Muscle layer of colon (tissue), 2 donors: ENCODE measurements at regions not wholly inside any gene's neighbourhood (a gene's known extent, or its start where the extent isn't known, plus 50 kb on each side); places are given as distances from the start of the nearest gene placed in this dataset.

Experiments used
- H3K27ac ChIP-seq: one replicate; pipeline ENCODE4 v1.7.0; 2013; ENCODE audit warnings: low read depth, mild to moderate bottlenecking, low read length, moderate library complexity
- H3K27me3 ChIP-seq, 2 donors: one replicate each; pipeline ENCODE4 v1.7.0; 2013; ENCODE audit warnings: low read length in 2 of 2, mild to moderate bottlenecking in 2 of 2; ENCODE audit not compliant: insufficient read depth in 2 of 2, control insufficient read depth in 1 of 2
- H3K36me3 ChIP-seq: one replicate; pipeline ENCODE4 v1.7.0; 2013; ENCODE audit warnings: mild to moderate bottlenecking, low read length; ENCODE audit not compliant: insufficient read depth
- H3K4me1 ChIP-seq: one replicate; pipeline ENCODE4 v1.7.0; 2013; ENCODE audit warnings: mild to moderate bottlenecking, low read length; ENCODE audit not compliant: insufficient read depth
- H3K4me3 ChIP-seq, 2 donors: one replicate each; pipeline ENCODE4 v1.7.0; 2013; ENCODE audit warnings: low read length in 2 of 2, low read depth in 1 of 2, mild to moderate bottlenecking in 1 of 2, moderate library complexity in 1 of 2
- H3K9ac ChIP-seq: one replicate; pipeline ENCODE4 v1.7.0; 2013; ENCODE audit warnings: low read length
- H3K9me3 ChIP-seq: one replicate; pipeline ENCODE4 v1.7.0; 2013; ENCODE audit warnings: mild to moderate bottlenecking, low read length
- donor health status: abdominal sarcoma.
- donor health status: Adenocarcinoma of cecum.

GRCh38 chr10:7025296-7025695 is 385.5 kb downstream of the SFMBT2 start:
- H3K27ac ChIP-seq: no peak overlapping the region
- no peaks in the 10 kb centered on the region for H3K9me3 ChIP-seq
- H3K4me1 ChIP-seq: no peaks in the 10 kb centered on the region
- no peaks in the 10 kb centered on the region for H3K36me3 ChIP-seq
- no peak overlapping the region for H3K4me3 ChIP-seq
- H3K9ac ChIP-seq: no peak overlapping the region
- H3K27me3 ChIP-seq: no peaks in the 10 kb centered on the region

- no peak overlapping the region for H3K9ac ChIP-seq
- no peaks in the 10 kb centered on the region for H3K4me1 ChIP-seq
- H3K4me3 ChIP-seq: no peak overlapping the region
- no peaks in the 10 kb centered on the region for H3K9me3 ChIP-seq
- no peak overlapping the region for H3K27ac ChIP-seq
- no peaks in the 10 kb centered on the region for H3K27me3 ChIP-seq
- H3K36me3 ChIP-seq: no peaks in the 10 kb centered on the region
Observed at GRCh38 chr10:7015457-7015856, 395.4 kb downstream of the SFMBT2 start.

- Histone ChIP-seq H3K4me3 (no peak overlapping the region), H3K27me3 (no peaks in the 10 kb centered on the region), H3K4me1 (no peaks in the 10 kb centered on the region), H3K27ac (no peak overlapping the region), H3K9ac (no peak overlapping the region), H3K9me3 (no peaks in the 10 kb centered on the region), H3K36me3 (no peaks in the 10 kb centered on the region)
Observed at GRCh38 chr10:7014721-7015120, 396.1 kb downstream of the SFMBT2 start.

GRCh38 chr10:7011994-7012393 is 398.8 kb downstream of the SFMBT2 start:
- no peak overlapping the region for H3K9ac ChIP-seq

GRCh38 chr10:7008645-7009044 is 402.2 kb downstream of the SFMBT2 start:
- Histone ChIP-seq H3K9me3 (no peaks in the 10 kb centered on the region), H3K4me1 (no peaks in the 10 kb centered on the region), H3K4me3 (no peak overlapping the region), H3K36me3 (no peaks in the 10 kb centered on the region), H3K27ac (no peak overlapping the region), H3K27me3 (no peaks in the 10 kb centered on the region), H3K9ac (no peak overlapping the region)

More at GRCh38 chr10:7011994-7012393, 398.8 kb downstream of the SFMBT2 start:
- H3K36me3 ChIP-seq: no peaks in the 10 kb centered on the region
- H3K27ac ChIP-seq: no peak overlapping the region
- no peak overlapping the region for H3K4me3 ChIP-seq
- H3K27me3 ChIP-seq: no peaks in the 10 kb centered on the region
- H3K9me3 ChIP-seq: no peaks in the 10 kb centered on the region
- no peaks in the 10 kb centered on the region for H3K4me1 ChIP-seq

- Histone ChIP-seq H3K9me3 (no peaks in the 10 kb centered on the region), H3K4me3 (no peak overlapping the region)
Observed at GRCh38 chr10:7007600-7008190, 403.1 kb downstream of the SFMBT2 start.

GRCh38 chr10:7006566-7006965 is 404.3 kb downstream of the SFMBT2 start:
- no peaks in the 10 kb centered on the region for H3K36me3 ChIP-seq

More at GRCh38 chr10:7007600-7008190, 403.1 kb downstream of the SFMBT2 start:
- Histone ChIP-seq H3K4me1 (no peaks in the 10 kb centered on the region), H3K9ac (no peak overlapping the region), H3K36me3 (no peaks in the 10 kb centered on the region), H3K27me3 (no peaks in the 10 kb centered on the region), H3K27ac (no peak overlapping the region)

GRCh38 chr10:7003831-7004395 is 406.9 kb downstream of the SFMBT2 start:
- Histone ChIP-seq H3K36me3 (no peaks in the 10 kb centered on the region), H3K4me1 (no peaks in the 10 kb centered on the region), H3K9ac (no peak overlapping the region), H3K9me3 (no peaks in the 10 kb centered on the region), H3K27ac (no peak overlapping the region), H3K27me3 (no peaks in the 10 kb centered on the region), H3K4me3 (no peak overlapping the region)

More at GRCh38 chr10:7006566-7006965, 404.3 kb downstream of the SFMBT2 start:
- H3K9ac ChIP-seq: no peak overlapping the region
- no peaks in the 10 kb centered on the region for H3K27me3 ChIP-seq
- no peak overlapping the region for H3K27ac ChIP-seq
- no peak overlapping the region for H3K4me3 ChIP-seq
- no peaks in the 10 kb centered on the region for H3K9me3 ChIP-seq
- H3K4me1 ChIP-seq: no peaks in the 10 kb centered on the region

GRCh38 chr10:7000061-7000460 is 410.8 kb downstream of the SFMBT2 start:
- Histone ChIP-seq H3K4me3 (no peak overlapping the region), H3K9ac (no peak overlapping the region), H3K27me3 (no peaks in the 10 kb centered on the region), H3K27ac (no peak overlapping the region), H3K4me1 (no peaks in the 10 kb centered on the region), H3K36me3 (no peaks in the 10 kb centered on the region), H3K9me3 (no peaks in the 10 kb centered on the region)

GRCh38 chr10:6999232-6999925 is 411.5 kb downstream of the SFMBT2 start:
- Histone ChIP-seq H3K27ac (no peak overlapping the region), H3K27me3 (no peaks in the 10 kb centered on the region), H3K9me3 (no peaks in the 10 kb centered on the region), H3K4me1 (no peaks in the 10 kb centered on the region), H3K4me3 (no peak overlapping the region), H3K9ac (no peak overlapping the region), H3K36me3 (no peaks in the 10 kb centered on the region)

- no peak overlapping the region for H3K27ac ChIP-seq
- H3K36me3 ChIP-seq: no peaks in the 10 kb centered on the region
Observed at GRCh38 chr10:6997509-6997908, 413.3 kb downstream of the SFMBT2 start.

More at GRCh38 chr10:6997509-6997908, 413.3 kb downstream of the SFMBT2 start:
- no peaks in the 10 kb centered on the region for H3K9me3 ChIP-seq
- H3K4me1 ChIP-seq: no peaks in the 10 kb centered on the region
- no peaks in the 10 kb centered on the region for H3K27me3 ChIP-seq
- no peak overlapping the region for H3K9ac ChIP-seq
- no peak overlapping the region for H3K4me3 ChIP-seq
